ENCODE measurements at regions not wholly inside any gene's neighbourhood (a gene's known extent, or its start where the extent isn't known, plus 50 kb on each side); places are given as distances from the start of the nearest gene placed in this dataset.

GRCh38 chr1:5311634-5312292 lies 657.4 kb downstream of the AJAP1 start:
- Mint-ChIP-seq H3K4me3 (no peak overlapping the region), H3K27me3 (no peaks in the 10 kb centered on the region), H3K9me3 (no peaks in the 10 kb centered on the region), H3K36me3 (no peaks in the 10 kb centered on the region), H3K27ac (no peak overlapping the region), H3K4me1 (peaks cover 8% of the 10 kb centered on the region)

- H3K27me3 Mint-ChIP-seq = no peaks in the 10 kb centered on the region
- no peaks in the 10 kb centered on the region for H3K36me3 Mint-ChIP-seq
- no peak overlapping the region for H3K27ac Mint-ChIP-seq
- no peaks in the 10 kb centered on the region for H3K9me3 Mint-ChIP-seq
- H3K4me3 Mint-ChIP-seq = no peak overlapping the region
- peaks cover 8% of the 10 kb centered on the region for H3K4me1 Mint-ChIP-seq
These were observed 656.7 kb downstream of the AJAP1 start for GRCh38 chr1:5311147-5311546.

- Mint-ChIP-seq H3K9me3 (no peaks in the 10 kb centered on the region), H3K36me3 (no peaks in the 10 kb centered on the region), H3K4me3 (no peak overlapping the region), H3K27ac (no peak overlapping the region), H3K27me3 (no peaks in the 10 kb centered on the region), H3K4me1 (peaks cover 3% of the 10 kb centered on the region)
These were observed 653.8 kb downstream of the AJAP1 start for GRCh38 chr1:5308249-5308648.

GRCh38 chr1:5304702-5305101 lies 650.3 kb downstream of the AJAP1 start:
- H3K36me3 Mint-ChIP-seq = no peaks in the 10 kb centered on the region
- no peak overlapping the region for H3K27ac Mint-ChIP-seq
- H3K27me3 Mint-ChIP-seq = no peaks in the 10 kb centered on the region
- no peak overlapping the region for H3K4me3 Mint-ChIP-seq
- no peaks in the 10 kb centered on the region for H3K4me1 Mint-ChIP-seq
- no peaks in the 10 kb centered on the region for H3K9me3 Mint-ChIP-seq

GRCh38 chr1:5298376-5298775 lies 644.0 kb downstream of the AJAP1 start:
- Mint-ChIP-seq H3K27ac (no peak overlapping the region), H3K9me3 (no peaks in the 10 kb centered on the region)

GRCh38 chr1:5297886-5298239 lies 643.5 kb downstream of the AJAP1 start:
- Mint-ChIP-seq H3K27ac (no peak overlapping the region), H3K9me3 (no peaks in the 10 kb centered on the region), H3K27me3 (no peaks in the 10 kb centered on the region), H3K4me1 (no peaks in the 10 kb centered on the region), H3K36me3 (no peaks in the 10 kb centered on the region), H3K4me3 (no peak overlapping the region)

More at GRCh38 chr1:5298376-5298775, 644.0 kb downstream of the AJAP1 start:
- Mint-ChIP-seq H3K4me3 (no peak overlapping the region), H3K4me1 (no peaks in the 10 kb centered on the region), H3K27me3 (no peaks in the 10 kb centered on the region), H3K36me3 (no peaks in the 10 kb centered on the region)

GRCh38 chr1:5297180-5297885 lies 642.9 kb downstream of the AJAP1 start:
- Mint-ChIP-seq H3K9me3 (no peaks in the 10 kb centered on the region), H3K27ac (no peak overlapping the region), H3K4me1 (no peaks in the 10 kb centered on the region), H3K36me3 (no peaks in the 10 kb centered on the region), H3K4me3 (no peak overlapping the region), H3K27me3 (no peaks in the 10 kb centered on the region)

- no peak overlapping the region for H3K27ac Mint-ChIP-seq
- no peak overlapping the region for H3K4me3 Mint-ChIP-seq
- H3K9me3 Mint-ChIP-seq = no peaks in the 10 kb centered on the region
- no peaks in the 10 kb centered on the region for H3K4me1 Mint-ChIP-seq
- H3K27me3 Mint-ChIP-seq = no peaks in the 10 kb centered on the region
- no peaks in the 10 kb centered on the region for H3K36me3 Mint-ChIP-seq
These were observed 642.3 kb downstream of the AJAP1 start for GRCh38 chr1:5296557-5297179.

- Mint-ChIP-seq H3K9me3 (no peaks in the 10 kb centered on the region), H3K27ac (no peak overlapping the region), H3K4me1 (no peaks in the 10 kb centered on the region), H3K4me3 (no peak overlapping the region), H3K27me3 (no peaks in the 10 kb centered on the region), H3K36me3 (no peaks in the 10 kb centered on the region)
These were observed 641.7 kb downstream of the AJAP1 start for GRCh38 chr1:5296095-5296494.

GRCh38 chr1:5291889-5292288 lies 637.5 kb downstream of the AJAP1 start:
- no peak overlapping the region for H3K4me3 Mint-ChIP-seq
- H3K9me3 Mint-ChIP-seq = no peaks in the 10 kb centered on the region
- H3K27ac Mint-ChIP-seq = no peak overlapping the region
- no peaks in the 10 kb centered on the region for H3K27me3 Mint-ChIP-seq
- no peaks in the 10 kb centered on the region for H3K4me1 Mint-ChIP-seq
- no peaks in the 10 kb centered on the region for H3K36me3 Mint-ChIP-seq

- Mint-ChIP-seq H3K27ac (no peak overlapping the region), H3K4me1 (peaks cover 3% of the 10 kb centered on the region), H3K9me3 (no peaks in the 10 kb centered on the region), H3K27me3 (no peaks in the 10 kb centered on the region), H3K4me3 (no peak overlapping the region), H3K36me3 (peaks cover 2% of the 10 kb centered on the region)
These were observed 633.1 kb downstream of the AJAP1 start for GRCh38 chr1:5287178-5288150.

GRCh38 chr1:5286244-5286643 lies 631.8 kb downstream of the AJAP1 start:
- no peaks in the 10 kb centered on the region for H3K27me3 Mint-ChIP-seq

GRCh38 chr1:5274527-5274926 lies 620.1 kb downstream of the AJAP1 start:
- no peak overlapping the region for H3K4me3 Mint-ChIP-seq
- no peaks in the 10 kb centered on the region for H3K36me3 Mint-ChIP-seq
- H3K27me3 Mint-ChIP-seq = no peaks in the 10 kb centered on the region
- H3K9me3 Mint-ChIP-seq = no peaks in the 10 kb centered on the region
- H3K27ac Mint-ChIP-seq = no peak overlapping the region
- H3K4me1 Mint-ChIP-seq = no peaks in the 10 kb centered on the region

More at GRCh38 chr1:5286244-5286643, 631.8 kb downstream of the AJAP1 start:
- H3K27ac Mint-ChIP-seq = no peak overlapping the region
- H3K4me3 Mint-ChIP-seq = no peak overlapping the region
- peaks cover 2% of the 10 kb centered on the region for H3K36me3 Mint-ChIP-seq
- H3K4me1 Mint-ChIP-seq = peaks cover 3% of the 10 kb centered on the region
- no peaks in the 10 kb centered on the region for H3K9me3 Mint-ChIP-seq

GRCh38 chr1:5273280-5274003 lies 619.0 kb downstream of the AJAP1 start:
- Mint-ChIP-seq H3K4me3 (no peak overlapping the region), H3K27ac (no peak overlapping the region), H3K36me3 (no peaks in the 10 kb centered on the region), H3K9me3 (no peaks in the 10 kb centered on the region), H3K27me3 (no peaks in the 10 kb centered on the region), H3K4me1 (no peaks in the 10 kb centered on the region)

GRCh38 chr1:5272325-5272724 lies 617.9 kb downstream of the AJAP1 start:
- H3K4me3 Mint-ChIP-seq = no peak overlapping the region
- no peaks in the 10 kb centered on the region for H3K36me3 Mint-ChIP-seq
- H3K27ac Mint-ChIP-seq = peak overlapping the region; percentile 63

More at GRCh38 chr1:5272325-5272724, 617.9 kb downstream of the AJAP1 start:
- Mint-ChIP-seq H3K27me3 (no peaks in the 10 kb centered on the region), H3K4me1 (peaks cover 3% of the 10 kb centered on the region), H3K9me3 (no peaks in the 10 kb centered on the region)

Measured in activated naive CD4-positive, alpha-beta T cell treated with anti-CD3 and anti-CD28 coated beads, Interleukin-2, amount 50 U/mL, for 24 hours (primary cell).